Activated naive CD4-positive, alpha-beta T cell treated with anti-CD3 and anti-CD28 coated beads, Interleukin-2, amount 10 ng/mL, durations not matched to agents 7 days and 5 days (primary cell): ENCODE measurements at regions not wholly inside any gene's neighbourhood (a gene's known extent, or its start where the extent isn't known, plus 50 kb on each side); places are given as distances from the start of the nearest gene placed in this dataset.

ENCODE experiments used
- CTCF ChIA-PET: fragments of 350-600 bp; sonication (Branson Sonifier 250); formaldehyde crosslinking; loops from one replicate; lab custom pipeline; 2021; ENCODE audit warnings: antibody characterized with exemption; lab: Charles Lee
- DNase-seq: peaks from one replicate; pipeline ENCODE4 v3.0.0-alpha.2; 2020
- H3K27ac Mint-ChIP-seq: one replicate; pipeline ENCODE4 v1.8.0; 2021; ENCODE audit warnings: mild to moderate bottlenecking, moderate library complexity, mixed read lengths
- H3K27me3 Mint-ChIP-seq: one replicate; pipeline ENCODE4 v1.8.0; 2021; ENCODE audit warnings: mild to moderate bottlenecking, mixed read lengths
- H3K36me3 Mint-ChIP-seq: one replicate; pipeline ENCODE4 v1.8.0; 2021; ENCODE audit warnings: mixed read lengths
- H3K4me1 Mint-ChIP-seq: one replicate; pipeline ENCODE4 v1.8.0; 2021; ENCODE audit warnings: mixed read lengths
- H3K4me3 Mint-ChIP-seq: one replicate; pipeline ENCODE4 v1.8.0; 2021; ENCODE audit warnings: mild to moderate bottlenecking, moderate library complexity, mixed read lengths
- H3K9me3 Mint-ChIP-seq: one replicate; pipeline ENCODE4 v1.8.0; 2021; ENCODE audit warnings: mixed read lengths

- Mint-ChIP-seq H3K4me3 (no peak overlapping the region), H3K27ac (no peak overlapping the region), H3K36me3 (no peaks in the 10 kb centered on the region), H3K27me3 (no peaks in the 10 kb centered on the region), H3K4me1 (no peaks in the 10 kb centered on the region), H3K9me3 (no peaks in the 10 kb centered on the region)
- CTCF ChIA-PET, result no interaction called here
- peak; percentile 26 for DNase-seq
Measured at GRCh38 chr9:119961774-119962424, 592.7 kb upstream of the BRINP1 start.

GRCh38 chr9:119959846-119960545 is 590.8 kb upstream of the BRINP1 start:
- H3K4me1 Mint-ChIP-seq, result no peaks in the 10 kb centered on the region
- H3K9me3 Mint-ChIP-seq, result no peaks in the 10 kb centered on the region
- CTCF ChIA-PET, result no interaction called here
- no peak overlapping the region for H3K27ac Mint-ChIP-seq
- no peaks in the 10 kb centered on the region for H3K27me3 Mint-ChIP-seq
- no peak for DNase-seq
- H3K4me3 Mint-ChIP-seq, result no peak overlapping the region
- no peaks in the 10 kb centered on the region for H3K36me3 Mint-ChIP-seq

GRCh38 chr9:119956111-119956510 is 586.9 kb upstream of the BRINP1 start:
- H3K4me3 Mint-ChIP-seq, result no peak overlapping the region
- no peaks in the 10 kb centered on the region for H3K4me1 Mint-ChIP-seq
- H3K27ac Mint-ChIP-seq, result no peak overlapping the region
- H3K27me3 Mint-ChIP-seq, result no peaks in the 10 kb centered on the region
- DNase-seq, result no peak
- CTCF ChIA-PET, result no interaction called here
- no peaks in the 10 kb centered on the region for H3K9me3 Mint-ChIP-seq
- no peaks in the 10 kb centered on the region for H3K36me3 Mint-ChIP-seq

DNA sequence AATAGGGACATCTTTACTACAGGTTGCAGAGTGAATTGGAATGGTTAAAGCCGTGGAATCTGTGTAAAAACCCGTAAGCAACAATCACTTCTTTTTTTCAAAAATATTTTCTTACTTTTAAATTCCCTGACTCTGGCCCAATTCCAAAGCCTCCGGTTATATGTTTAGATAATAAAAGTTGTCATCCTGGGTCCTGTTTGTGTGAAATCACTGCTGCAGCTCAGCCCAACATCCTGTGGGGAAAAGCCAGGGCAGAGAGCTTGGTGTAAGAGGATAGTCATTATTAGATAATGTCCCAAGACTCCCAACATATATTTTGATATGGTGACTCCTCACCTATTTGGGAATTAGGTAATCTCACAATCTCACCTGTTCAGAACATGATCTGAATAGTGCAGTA is 586.0 kb upstream of the BRINP1 start:
- Mint-ChIP-seq H3K4me1 (no peaks in the 10 kb centered on the region), H3K4me3 (no peak overlapping the region), H3K36me3 (no peaks in the 10 kb centered on the region), H3K27ac (no peak overlapping the region), H3K27me3 (no peaks in the 10 kb centered on the region), H3K9me3 (no peaks in the 10 kb centered on the region)
- CTCF ChIA-PET, result no interaction called here
- DNase-seq, result no peak

DNA sequence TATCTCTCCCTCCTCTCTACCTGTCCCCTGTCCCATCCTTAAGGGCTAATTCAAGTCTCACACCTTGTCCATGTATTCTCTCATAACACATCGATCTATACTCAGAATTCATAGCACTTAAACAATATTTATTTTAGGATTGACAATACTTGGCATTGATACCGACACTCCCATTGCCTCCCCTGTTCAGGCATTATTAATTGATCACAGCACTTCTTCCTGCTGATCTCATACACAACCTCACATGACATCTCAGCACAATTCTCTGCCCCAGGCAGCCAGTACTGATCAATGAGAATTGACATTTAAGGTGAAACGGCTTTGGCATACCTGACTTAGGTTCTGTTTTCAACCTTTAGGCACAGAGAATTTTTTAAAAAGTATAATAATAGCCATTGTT is 582.4 kb upstream of the BRINP1 start:
- CTCF ChIA-PET, result no interaction called here
- Mint-ChIP-seq H3K36me3 (no peaks in the 10 kb centered on the region), H3K4me1 (no peaks in the 10 kb centered on the region)

GRCh38 chr9:119951090-119951489 is 581.9 kb upstream of the BRINP1 start:
- Mint-ChIP-seq H3K4me3 (no peak overlapping the region), H3K36me3 (no peaks in the 10 kb centered on the region), H3K27ac (no peak overlapping the region), H3K27me3 (no peaks in the 10 kb centered on the region), H3K4me1 (no peaks in the 10 kb centered on the region), H3K9me3 (no peaks in the 10 kb centered on the region)
- DNase-seq, result no peak
- CTCF ChIA-PET, result no interaction called here

More for the DNA sequence above, 582.4 kb upstream of the BRINP1 start:
- H3K27me3 Mint-ChIP-seq, result no peaks in the 10 kb centered on the region
- DNase-seq, result no peak
- H3K9me3 Mint-ChIP-seq, result no peaks in the 10 kb centered on the region
- no peak overlapping the region for H3K4me3 Mint-ChIP-seq
- no peak overlapping the region for H3K27ac Mint-ChIP-seq

DNA sequence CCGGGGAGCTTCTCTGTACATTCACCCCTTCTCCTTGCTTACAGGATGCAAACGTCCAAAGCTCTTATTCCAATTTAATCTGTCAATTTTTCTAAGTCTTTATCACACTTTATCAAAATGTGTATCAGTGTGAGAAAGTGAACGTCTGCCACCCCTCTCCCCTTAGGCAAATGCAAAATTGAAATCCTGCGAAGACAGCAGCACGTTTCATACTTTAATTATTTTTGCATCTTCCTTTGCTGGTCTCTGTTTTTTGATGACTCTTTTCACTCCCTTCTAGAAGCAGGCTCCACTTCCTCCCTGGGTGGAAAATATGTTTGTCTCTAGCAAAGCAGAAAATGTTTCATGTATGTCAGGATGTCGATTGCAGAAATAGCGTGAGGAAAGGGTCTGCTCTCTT is 576.5 kb upstream of the BRINP1 start:
- H3K27ac Mint-ChIP-seq, result no peak overlapping the region
- no peaks in the 10 kb centered on the region for H3K36me3 Mint-ChIP-seq
- no peaks in the 10 kb centered on the region for H3K27me3 Mint-ChIP-seq
- no peak overlapping the region for H3K4me3 Mint-ChIP-seq
- CTCF ChIA-PET, result no interaction called here
- no peaks in the 10 kb centered on the region for H3K9me3 Mint-ChIP-seq
- DNase-seq, result no peak
- no peaks in the 10 kb centered on the region for H3K4me1 Mint-ChIP-seq

DNA sequence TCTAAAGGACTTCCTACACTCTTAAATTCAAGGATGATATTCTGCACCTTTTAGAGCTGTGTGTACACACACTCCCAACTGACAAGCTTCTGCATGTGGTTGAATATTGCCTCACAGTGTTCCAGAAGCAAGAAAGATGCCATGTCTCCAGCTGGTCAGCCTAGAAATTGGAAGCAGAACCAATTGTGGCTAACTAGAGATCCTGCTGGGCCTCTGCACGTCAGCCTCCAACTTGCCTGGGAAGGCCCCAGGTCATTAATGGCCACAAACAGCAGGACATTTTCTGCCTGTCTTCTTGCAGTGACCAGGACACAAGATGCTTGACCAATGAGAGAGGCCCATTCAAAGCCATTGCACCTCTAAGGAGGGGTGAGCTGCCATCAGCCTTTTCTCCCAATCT is 571.9 kb upstream of the BRINP1 start:
- Mint-ChIP-seq H3K4me3 (no peak overlapping the region), H3K9me3 (no peaks in the 10 kb centered on the region), H3K36me3 (no peaks in the 10 kb centered on the region), H3K27ac (no peak overlapping the region), H3K27me3 (no peaks in the 10 kb centered on the region), H3K4me1 (no peaks in the 10 kb centered on the region)
- CTCF ChIA-PET, result no interaction called here
- DNase-seq, result no peak

DNA sequence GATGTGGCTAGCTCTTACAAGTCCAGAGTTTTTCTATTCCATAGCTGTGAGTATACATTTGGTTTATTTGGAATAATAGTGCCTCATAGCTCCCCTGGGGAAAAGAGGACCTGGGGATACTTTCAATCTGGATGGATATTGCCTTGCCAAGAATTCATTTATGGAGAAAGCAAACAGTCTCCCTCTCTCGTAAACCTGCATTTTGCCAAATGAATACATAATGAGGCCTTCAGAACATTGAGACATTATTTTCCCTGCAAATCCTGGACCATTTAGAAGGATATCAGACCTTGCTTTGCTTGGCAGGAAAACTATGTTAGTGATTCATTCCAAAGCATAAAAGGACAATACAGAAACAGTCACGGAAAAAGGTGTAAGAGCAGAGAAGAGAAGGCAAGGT is 569.6 kb upstream of the BRINP1 start:
- CTCF ChIA-PET, result no interaction called here
- Mint-ChIP-seq H3K9me3 (no peaks in the 10 kb centered on the region), H3K36me3 (no peaks in the 10 kb centered on the region), H3K27me3 (no peaks in the 10 kb centered on the region), H3K4me3 (no peak overlapping the region), H3K27ac (no peak overlapping the region), H3K4me1 (no peaks in the 10 kb centered on the region)
- no peak for DNase-seq

DNA sequence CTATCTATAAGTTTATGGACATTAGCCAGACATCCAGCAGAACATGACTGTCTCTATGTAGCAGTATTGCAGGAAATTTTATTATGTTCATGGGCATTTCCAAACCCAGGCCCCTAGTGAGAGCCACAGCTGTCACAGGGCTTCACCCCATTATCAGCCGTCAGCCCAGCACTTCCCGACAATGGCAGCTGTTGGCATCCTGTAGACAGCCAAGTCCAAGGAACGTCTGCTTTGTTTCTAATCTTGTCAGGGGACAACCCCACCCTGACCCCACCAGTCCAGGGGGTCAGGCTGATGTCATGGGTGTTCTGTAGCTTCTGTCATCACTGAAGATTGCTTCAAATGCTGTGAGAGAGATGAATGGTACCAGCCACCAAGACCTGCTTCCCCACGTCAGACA is 565.3 kb upstream of the BRINP1 start:
- H3K9me3 Mint-ChIP-seq, result no peaks in the 10 kb centered on the region
- no peak overlapping the region for H3K27ac Mint-ChIP-seq
- no peak overlapping the region for H3K4me3 Mint-ChIP-seq
- DNase-seq, result no peak
- H3K4me1 Mint-ChIP-seq, result no peaks in the 10 kb centered on the region
- no peaks in the 10 kb centered on the region for H3K27me3 Mint-ChIP-seq
- CTCF ChIA-PET, result no interaction called here
- no peaks in the 10 kb centered on the region for H3K36me3 Mint-ChIP-seq

GRCh38 chr9:119933191-119933590 is 564.0 kb upstream of the BRINP1 start:
- CTCF ChIA-PET, result no interaction called here
- no peaks in the 10 kb centered on the region for H3K9me3 Mint-ChIP-seq
- no peaks in the 10 kb centered on the region for H3K27me3 Mint-ChIP-seq
- H3K4me1 Mint-ChIP-seq, result no peaks in the 10 kb centered on the region
- DNase-seq, result no peak
- H3K36me3 Mint-ChIP-seq, result no peaks in the 10 kb centered on the region
- H3K4me3 Mint-ChIP-seq, result no peak overlapping the region
- no peak overlapping the region for H3K27ac Mint-ChIP-seq

DNA sequence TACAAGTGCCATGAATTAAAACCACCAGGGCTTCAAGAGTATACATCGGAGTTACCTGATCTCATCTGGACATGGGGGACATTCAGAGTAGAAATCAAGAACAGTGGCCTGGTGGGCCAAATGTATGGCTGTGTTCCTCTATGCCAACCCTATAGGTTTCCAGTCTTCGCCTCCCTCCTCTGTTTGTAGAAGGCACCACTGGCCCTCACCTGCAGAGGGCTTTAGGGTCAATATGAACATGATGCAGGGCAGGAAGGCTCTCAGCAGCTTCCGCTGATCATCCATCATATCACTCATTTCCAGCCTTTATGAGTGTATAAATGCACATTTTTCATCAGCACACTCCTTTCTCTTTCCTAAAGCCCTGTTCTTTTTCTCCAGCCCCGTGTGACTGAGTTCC is 555.5 kb upstream of the BRINP1 start:
- CTCF ChIA-PET, result no interaction called here
- Mint-ChIP-seq H3K36me3 (no peaks in the 10 kb centered on the region), H3K27ac (no peak overlapping the region), H3K4me3 (no peak overlapping the region), H3K4me1 (no peaks in the 10 kb centered on the region), H3K9me3 (peaks cover 6% of the 10 kb centered on the region), H3K27me3 (no peaks in the 10 kb centered on the region)
- DNase-seq, result no peak

- H3K36me3 Mint-ChIP-seq, result no peaks in the 10 kb centered on the region
- H3K9me3 Mint-ChIP-seq, result peaks cover 8% of the 10 kb centered on the region
- no peak overlapping the region for H3K4me3 Mint-ChIP-seq
- CTCF ChIA-PET, result no interaction called here
- H3K27ac Mint-ChIP-seq, result no peak overlapping the region
- DNase-seq, result no peak
- no peaks in the 10 kb centered on the region for H3K27me3 Mint-ChIP-seq
- H3K4me1 Mint-ChIP-seq, result no peaks in the 10 kb centered on the region
Measured at GRCh38 chr9:119917175-119917574, 547.9 kb upstream of the BRINP1 start.

GRCh38 chr9:119907056-119907455 is 537.8 kb upstream of the BRINP1 start:
- DNase-seq, result no peak
- no peaks in the 10 kb centered on the region for H3K27me3 Mint-ChIP-seq
- no peaks in the 10 kb centered on the region for H3K4me1 Mint-ChIP-seq
- H3K4me3 Mint-ChIP-seq, result no peak overlapping the region
- peaks cover 6% of the 10 kb centered on the region for H3K9me3 Mint-ChIP-seq
- H3K27ac Mint-ChIP-seq, result no peak overlapping the region
- H3K36me3 Mint-ChIP-seq, result no peaks in the 10 kb centered on the region
- CTCF ChIA-PET, result no interaction called here

DNA sequence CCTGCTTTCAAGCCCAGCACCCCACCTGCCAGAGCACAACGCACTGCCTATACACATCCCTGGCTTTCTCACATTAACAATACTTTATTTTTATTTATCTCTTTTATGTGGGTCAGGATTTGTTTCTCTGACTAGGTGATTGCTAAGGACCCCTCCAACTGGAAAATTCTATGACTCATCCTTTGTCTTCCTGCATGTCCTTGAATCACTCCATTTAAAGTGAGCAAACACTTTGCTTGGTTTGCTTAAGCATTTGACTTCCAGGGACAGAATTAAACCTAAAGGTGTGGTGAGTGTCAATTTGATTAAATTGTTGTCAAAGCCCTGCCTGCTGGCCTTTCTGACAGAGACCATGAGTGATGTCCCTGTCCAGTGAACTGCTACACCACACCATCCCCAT is 536.5 kb upstream of the BRINP1 start:
- no peak overlapping the region for H3K4me3 Mint-ChIP-seq
- H3K36me3 Mint-ChIP-seq, result no peaks in the 10 kb centered on the region
- H3K27ac Mint-ChIP-seq, result no peak overlapping the region
- no peak for DNase-seq
- no peaks in the 10 kb centered on the region for H3K27me3 Mint-ChIP-seq
- CTCF ChIA-PET, result no interaction called here
- no peaks in the 10 kb centered on the region for H3K4me1 Mint-ChIP-seq
- H3K9me3 Mint-ChIP-seq, result peaks cover 6% of the 10 kb centered on the region
